ENCODE measurements at regions not wholly inside any gene's neighbourhood (a gene's known extent, or its start where the extent isn't known, plus 50 kb on each side); places are given as distances from the start of the nearest gene placed in this dataset.

DNA sequence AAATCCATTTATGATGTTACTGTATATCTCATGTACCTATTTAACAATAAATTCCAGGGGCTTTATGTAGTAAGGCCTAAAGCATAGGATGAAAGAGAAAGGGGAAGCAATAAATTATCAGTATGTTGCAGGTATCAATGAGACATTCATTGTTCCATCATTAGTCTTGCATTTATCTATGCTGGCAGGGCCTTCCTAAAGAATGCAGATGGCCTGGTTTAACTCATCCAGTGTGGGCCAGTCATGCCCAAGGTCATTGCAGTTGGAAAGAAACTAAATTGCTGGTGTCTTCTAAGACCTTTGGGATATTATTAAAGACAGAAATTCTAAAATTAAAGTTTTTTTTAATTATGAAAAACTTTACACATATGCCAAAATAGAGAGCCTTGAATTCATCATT is 98.3 kb downstream of the AVPR1A start:
- no peak overlapping the region for H3K9ac ChIP-seq
- no peaks in the 10 kb centered on the region for H3F3A ChIP-seq (replicated peaks; ENCODE audit: insufficient read depth)
- ChIA-PET POLR2A (no interaction called here), CTCF (interaction anchor here (2.1 kb wide), 1 partner anchor 16 kb away, joined by 8 read pairs; no protein-coding TSS in a partner anchor)
- H3K4me2 ChIP-seq, result no peak overlapping the region
- H3K4me1 ChIP-seq (ENCODE audit: control insufficient read depth in 1 of 2, insufficient read depth in 2 of 2, low read depth in 1 of 2, low read length in 1 of 2), result no peaks in the 10 kb centered on the region
- H3K36me3 ChIP-seq (replicated peaks in 1 of 2; ENCODE audit: control insufficient read depth in 1 of 2, insufficient read depth in 2 of 2, low read length in 1 of 2), result no peaks in the 10 kb centered on the region
- H3K27ac ChIP-seq (ENCODE audit: low read depth in 2 of 2, low read length in 1 of 2), result no peak overlapping the region
- TF ChIP-seq FOSL2 (IDR thresholded peaks at IDR 0.05; ENCODE audit: borderline replicate concordance, low read depth) (no peak), EP300 (IDR thresholded peaks at IDR 0.05; ENCODE audit: borderline replicate concordance in 1 of 2, low read depth in 1 of 2, low read length in 1 of 2) (no peak), RCOR1 (IDR thresholded peaks at IDR 0.05; ENCODE audit: low read length) (no peak), GATA2 (CRISPR knock-in tag; IDR thresholded peaks at IDR 0.05) (no peak), TCF12 (IDR thresholded peaks at IDR 0.05) (no peak), USF2 (IDR thresholded peaks at IDR 0.05; ENCODE audit: borderline replicate concordance, low read depth, low read length) (no peak), CTCF (IDR thresholded peaks at IDR 0.05) (no peak), ELF1 (IDR thresholded peaks at IDR 0.05) (no peak), FOXJ3 (CRISPR knock-in tag; IDR thresholded peaks at IDR 0.05) (no peak), RXRA (IDR thresholded peaks at IDR 0.05; ENCODE audit: borderline replicate concordance, low read depth) (no peak), REST (IDR thresholded peaks at IDR 0.05; ENCODE audit: low read depth, low read length) (no peak), RAD21 (IDR thresholded peaks at IDR 0.05; ENCODE audit: low read length) (no peak), SIN3A (IDR thresholded peaks at IDR 0.05; ENCODE audit: borderline replicate concordance, low read depth, low read length) (no peak), NRF1 (IDR thresholded peaks at IDR 0.05; ENCODE audit: low read depth, low read length) (no peak)
- H2AFZ ChIP-seq (ENCODE audit: low read depth), result no peak overlapping the region
- H3K9me3 ChIP-seq, result no peaks in the 10 kb centered on the region
- no peaks in the 10 kb centered on the region for H4K20me1 ChIP-seq (ENCODE audit: insufficient read depth)
- H3K9me2 ChIP-seq, result no peaks in the 10 kb centered on the region
- no peaks in the 10 kb centered on the region for H3K79me2 ChIP-seq (ENCODE audit: insufficient read depth)
- no peak for DNase-seq
- no peak overlapping the region for H3K4me3 ChIP-seq (ENCODE audit: low read depth in 2 of 2, low read length in 1 of 2)
- peaks cover 12% of the 10 kb centered on the region; the same call in 1 of the 2 replicates for H3K27me3 ChIP-seq (ENCODE audit: insufficient read depth)

Data from SK-N-SH (cell line).